K562 (cell line): ENCODE measurements at regions not wholly inside any gene's neighbourhood (a gene's known extent, or its start where the extent isn't known, plus 50 kb on each side); places are given as distances from the start of the nearest gene placed in this dataset.

Experiments
- IFI16 ChIP-seq: fragments of 250-450 bp; sonication (Bioruptor Pico); IDR thresholded peaks from 2 replicates; pipeline ENCODE4 v2.1.2; 2022; ENCODE audit warnings: mild to moderate bottlenecking, inconsistent platforms
- ZNF253 ChIP-seq: fragments of 250-450 bp; sonication (Bioruptor Pico); conservative IDR thresholded peaks from 2 replicates; pipeline ENCODE4 v1.6.1; 2021; ENCODE audit warnings: mild to moderate bottlenecking
- TF ChIP-seq, protein P1 (sequence below), 2 experiments: fragments of 450-650 bp in 1 of 2; sonication (generic) in 1 of 2; formaldehyde crosslinking in 1 of 2; IDR thresholded peaks; 2 replicates each; pipeline versions ENCODE4 v1.7.1 to v1.9.0; 2016 to 2022; ENCODE audit warnings: inconsistent platforms in 1 of 2, mild to moderate bottlenecking in 1 of 2, missing genetic modification reagents in 1 of 2
- TF ChIP-seq, protein P2 (sequence below): fragments of 450-650 bp; IDR thresholded peaks from 2 replicates; pipeline ENCODE4 v1.7.1; 2018; ENCODE audit warnings: mild to moderate bottlenecking, low read depth; ENCODE audit not compliant: partially characterized antibody
- TF ChIP-seq, protein P3 (sequence below), 2 experiments: fragments of 450-650 bp; IDR thresholded peaks; 2 replicates each; pipeline ENCODE4 v1.6.1; 2016; ENCODE audit warnings: mild to moderate bottlenecking in 2 of 2, borderline replicate concordance in 1 of 2, low read depth in 1 of 2, moderate library complexity in 1 of 2

DNA sequence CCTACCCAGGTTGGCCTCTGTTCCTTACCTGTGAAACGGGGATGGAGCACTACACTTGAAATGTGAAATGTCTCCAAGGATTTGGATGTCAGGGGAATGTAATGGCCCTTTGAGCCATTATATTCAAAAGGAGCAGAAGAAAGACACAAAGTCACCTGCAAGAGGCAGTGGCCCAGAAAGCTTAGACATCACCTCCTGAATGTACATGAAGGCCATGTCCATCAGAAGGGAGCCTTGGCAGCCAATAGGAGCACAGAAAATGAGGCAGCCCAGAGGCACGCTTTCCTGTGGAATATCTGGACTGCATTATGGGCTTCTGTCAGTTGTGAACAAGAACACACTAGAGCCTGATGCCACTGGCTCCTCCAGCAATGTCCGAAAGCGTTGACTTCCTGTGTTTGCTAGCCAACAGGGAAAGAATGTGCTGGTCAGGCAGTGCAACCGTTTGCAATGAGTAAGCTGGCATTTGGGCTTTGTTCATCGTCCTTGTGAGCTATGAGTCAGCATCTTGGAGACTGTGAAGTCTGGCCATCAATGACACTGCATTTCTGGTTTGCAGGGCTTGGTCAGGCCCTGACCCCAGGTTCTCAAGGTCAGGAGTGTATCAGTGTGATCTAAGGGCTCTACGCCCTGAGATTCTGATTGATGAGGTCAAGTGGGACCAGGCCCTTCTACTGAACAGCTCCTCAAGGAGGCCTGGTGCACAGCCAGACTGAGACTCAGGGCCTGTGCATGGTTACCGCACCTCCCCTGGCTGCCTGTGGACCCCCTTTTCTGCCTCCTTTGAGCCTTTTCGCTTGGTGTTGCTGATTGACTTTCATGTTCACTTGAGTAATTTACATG lies 222.4 kb downstream of the RPS24 start (continued):
- TF ChIP-seq, protein P1, sequence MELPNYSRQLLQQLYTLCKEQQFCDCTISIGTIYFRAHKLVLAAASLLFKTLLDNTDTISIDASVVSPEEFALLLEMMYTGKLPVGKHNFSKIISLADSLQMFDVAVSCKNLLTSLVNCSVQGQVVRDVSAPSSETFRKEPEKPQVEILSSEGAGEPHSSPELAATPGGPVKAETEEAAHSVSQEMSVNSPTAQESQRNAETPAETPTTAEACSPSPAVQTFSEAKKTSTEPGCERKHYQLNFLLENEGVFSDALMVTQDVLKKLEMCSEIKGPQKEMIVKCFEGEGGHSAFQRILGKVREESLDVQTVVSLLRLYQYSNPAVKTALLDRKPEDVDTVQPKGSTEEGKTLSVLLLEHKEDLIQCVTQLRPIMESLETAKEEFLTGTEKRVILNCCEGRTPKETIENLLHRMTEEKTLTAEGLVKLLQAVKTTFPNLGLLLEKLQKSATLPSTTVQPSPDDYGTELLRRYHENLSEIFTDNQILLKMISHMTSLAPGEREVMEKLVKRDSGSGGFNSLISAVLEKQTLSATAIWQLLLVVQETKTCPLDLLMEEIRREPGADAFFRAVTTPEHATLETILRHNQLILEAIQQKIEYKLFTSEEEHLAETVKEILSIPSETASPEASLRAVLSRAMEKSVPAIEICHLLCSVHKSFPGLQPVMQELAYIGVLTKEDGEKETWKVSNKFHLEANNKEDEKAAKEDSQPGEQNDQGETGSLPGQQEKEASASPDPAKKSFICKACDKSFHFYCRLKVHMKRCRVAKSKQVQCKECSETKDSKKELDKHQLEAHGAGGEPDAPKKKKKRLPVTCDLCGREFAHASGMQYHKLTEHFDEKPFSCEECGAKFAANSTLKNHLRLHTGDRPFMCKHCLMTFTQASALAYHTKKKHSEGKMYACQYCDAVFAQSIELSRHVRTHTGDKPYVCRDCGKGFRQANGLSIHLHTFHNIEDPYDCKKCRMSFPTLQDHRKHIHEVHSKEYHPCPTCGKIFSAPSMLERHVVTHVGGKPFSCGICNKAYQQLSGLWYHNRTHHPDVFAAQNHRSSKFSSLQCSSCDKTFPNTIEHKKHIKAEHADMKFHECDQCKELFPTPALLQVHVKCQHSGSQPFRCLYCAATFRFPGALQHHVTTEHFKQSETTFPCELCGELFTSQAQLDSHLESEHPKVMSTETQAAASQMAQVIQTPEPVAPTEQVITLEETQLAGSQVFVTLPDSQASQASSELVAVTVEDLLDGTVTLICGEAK (IDR thresholded peaks at IDR 0.05) = no peak
- TF ChIP-seq, protein P1 (CRISPR knock-in tag; IDR thresholded peaks at IDR 0.05) = no peak
- TF ChIP-seq, protein P2, sequence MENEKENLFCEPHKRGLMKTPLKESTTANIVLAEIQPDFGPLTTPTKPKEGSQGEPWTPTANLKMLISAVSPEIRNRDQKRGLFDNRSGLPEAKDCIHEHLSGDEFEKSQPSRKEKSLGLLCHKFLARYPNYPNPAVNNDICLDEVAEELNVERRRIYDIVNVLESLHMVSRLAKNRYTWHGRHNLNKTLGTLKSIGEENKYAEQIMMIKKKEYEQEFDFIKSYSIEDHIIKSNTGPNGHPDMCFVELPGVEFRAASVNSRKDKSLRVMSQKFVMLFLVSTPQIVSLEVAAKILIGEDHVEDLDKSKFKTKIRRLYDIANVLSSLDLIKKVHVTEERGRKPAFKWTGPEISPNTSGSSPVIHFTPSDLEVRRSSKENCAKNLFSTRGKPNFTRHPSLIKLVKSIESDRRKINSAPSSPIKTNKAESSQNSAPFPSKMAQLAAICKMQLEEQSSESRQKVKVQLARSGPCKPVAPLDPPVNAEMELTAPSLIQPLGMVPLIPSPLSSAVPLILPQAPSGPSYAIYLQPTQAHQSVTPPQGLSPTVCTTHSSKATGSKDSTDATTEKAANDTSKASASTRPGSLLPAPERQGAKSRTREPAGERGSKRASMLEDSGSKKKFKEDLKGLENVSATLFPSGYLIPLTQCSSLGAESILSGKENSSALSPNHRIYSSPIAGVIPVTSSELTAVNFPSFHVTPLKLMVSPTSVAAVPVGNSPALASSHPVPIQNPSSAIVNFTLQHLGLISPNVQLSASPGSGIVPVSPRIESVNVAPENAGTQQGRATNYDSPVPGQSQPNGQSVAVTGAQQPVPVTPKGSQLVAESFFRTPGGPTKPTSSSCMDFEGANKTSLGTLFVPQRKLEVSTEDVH = no peak
- TF ChIP-seq ZNF253 (no peak), IFI16 (no peak)
- TF ChIP-seq, protein P3, sequence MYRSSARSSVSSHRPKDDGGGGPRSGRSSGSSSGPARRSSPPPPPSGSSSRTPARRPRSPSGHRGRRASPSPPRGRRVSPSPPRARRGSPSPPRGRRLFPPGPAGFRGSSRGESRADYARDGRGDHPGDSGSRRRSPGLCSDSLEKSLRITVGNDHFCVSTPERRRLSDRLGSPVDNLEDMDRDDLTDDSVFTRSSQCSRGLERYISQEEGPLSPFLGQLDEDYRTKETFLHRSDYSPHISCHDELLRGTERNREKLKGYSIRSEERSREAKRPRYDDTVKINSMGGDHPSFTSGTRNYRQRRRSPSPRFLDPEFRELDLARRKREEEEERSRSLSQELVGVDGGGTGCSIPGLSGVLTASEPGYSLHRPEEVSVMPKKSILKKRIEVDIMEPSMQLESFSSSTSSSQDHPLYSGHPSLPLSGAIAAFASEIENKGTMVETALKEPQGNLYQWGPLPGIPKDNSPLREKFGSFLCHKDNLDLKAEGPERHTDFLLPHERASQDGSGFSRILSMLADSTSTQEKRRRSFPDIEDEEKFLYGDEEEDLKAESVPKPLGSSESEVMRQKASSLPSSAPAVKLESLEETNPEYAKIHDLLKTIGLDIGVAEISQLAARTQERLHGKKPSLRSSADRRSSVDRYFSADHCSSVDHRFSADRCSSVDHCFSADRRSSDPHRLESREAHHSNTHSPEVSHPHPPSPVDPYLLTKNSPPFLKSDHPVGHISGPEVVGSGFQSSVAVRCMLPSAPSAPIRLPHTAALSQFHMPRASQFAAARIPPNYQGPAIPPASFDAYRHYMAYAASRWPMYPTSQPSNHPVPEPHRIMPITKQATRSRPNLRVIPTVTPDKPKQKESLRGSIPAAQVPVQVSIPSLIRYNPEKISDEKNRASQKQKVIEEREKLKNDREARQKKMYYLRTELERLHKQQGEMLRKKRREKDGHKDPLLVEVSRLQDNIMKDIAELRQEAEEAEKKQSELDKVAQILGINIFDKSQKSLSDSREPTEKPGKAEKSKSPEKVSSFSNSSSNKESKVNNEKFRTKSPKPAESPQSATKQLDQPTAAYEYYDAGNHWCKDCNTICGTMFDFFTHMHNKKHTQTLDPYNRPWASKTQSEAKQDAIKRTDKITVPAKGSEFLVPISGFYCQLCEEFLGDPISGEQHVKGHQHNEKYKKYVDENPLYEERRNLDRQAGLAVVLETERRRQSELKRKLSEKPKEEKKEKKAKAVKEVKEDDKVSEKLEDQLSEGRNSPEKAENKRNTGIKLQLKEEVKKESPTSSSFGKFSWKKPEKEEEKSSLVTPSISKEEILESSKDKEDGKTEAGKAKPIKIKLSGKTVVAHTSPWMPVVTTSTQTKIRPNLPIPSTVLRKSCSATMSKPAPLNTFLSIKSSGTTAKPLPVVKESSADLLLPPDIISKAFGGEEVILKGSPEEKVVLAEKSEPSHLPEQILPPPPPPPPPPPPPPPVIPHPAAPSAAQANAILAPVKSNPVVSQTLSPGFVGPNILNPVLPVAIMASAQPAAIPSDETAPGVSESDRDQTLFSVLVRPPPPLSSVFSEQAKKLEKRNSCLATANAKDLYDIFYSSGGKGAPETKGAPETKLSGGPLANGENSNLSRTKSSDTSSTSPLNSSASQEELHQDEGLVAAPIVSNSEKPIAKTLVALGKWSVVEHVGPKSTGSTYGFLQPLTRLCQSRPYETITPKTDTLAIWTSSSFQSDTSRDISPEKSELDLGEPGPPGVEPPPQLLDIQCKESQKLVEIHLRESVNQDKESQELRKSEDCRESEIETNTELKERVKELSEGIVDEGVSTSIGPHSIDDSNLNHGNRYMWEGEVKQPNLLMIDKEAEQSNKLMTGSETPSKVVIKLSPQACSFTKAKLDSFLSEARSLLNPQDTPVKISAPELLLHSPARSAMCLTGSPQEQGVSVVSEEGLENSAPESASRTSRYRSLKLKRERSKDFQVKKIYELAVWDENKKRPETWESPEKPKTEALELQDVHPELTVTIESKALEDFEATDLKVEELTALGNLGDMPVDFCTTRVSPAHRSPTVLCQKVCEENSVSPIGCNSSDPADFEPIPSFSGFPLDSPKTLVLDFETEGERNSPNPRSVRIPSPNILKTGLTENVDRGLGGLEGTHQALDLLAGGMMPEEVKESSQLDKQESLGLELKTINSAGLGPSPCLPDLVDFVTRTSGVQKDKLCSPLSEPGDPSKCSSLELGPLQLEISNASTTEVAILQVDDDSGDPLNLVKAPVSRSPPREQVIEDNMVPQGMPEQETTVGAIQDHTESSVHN (IDR thresholded peaks at IDR 0.05; ENCODE audit: borderline replicate concordance in 1 of 2, low read depth in 1 of 2) = peak in 1 of 2 experiments; percentile 90; a peak in 2 of 4 replicates
